DND-41 (cell line): ENCODE measurements at regions not wholly inside any gene's neighbourhood (a gene's known extent, or its start where the extent isn't known, plus 50 kb on each side); places are given as distances from the start of the nearest gene placed in this dataset.

Experiments used
- ATAC-seq: fragments of 200-7000 bp; cut with Tn5 transposase; 3 replicates; pipeline ENCODE4 v1.9.1; 2021; ENCODE audit warnings: low read depth; ENCODE audit not compliant: insufficient read depth
- DNase-seq: peaks from one replicate; pipeline ENCODE4 v3.0.0-alpha.2; 2020
- H2AFZ ChIP-seq: 2 replicates; pipeline ENCODE4 v1.6.0; 2012; ENCODE audit warnings: low read depth, low read length
- H3K27ac ChIP-seq: 2 replicates; pipeline ENCODE4 v1.5.1; 2012; ENCODE audit warnings: low read length, inconsistent platforms
- H3K27me3 ChIP-seq: fragments of 200-600 bp; sonication (generic); 2 replicates; pipeline ENCODE4 v1.6.0; 2012; ENCODE audit warnings: low read length, mild to moderate bottlenecking, inconsistent platforms; ENCODE audit not compliant: insufficient read depth, poor library complexity
- H3K36me3 ChIP-seq: 2 replicates; pipeline ENCODE4 v1.5.1; 2012; ENCODE audit warnings: low read length, inconsistent platforms; ENCODE audit not compliant: insufficient read depth
- H3K4me1 ChIP-seq: 2 replicates; pipeline ENCODE4 v1.5.1; 2012; ENCODE audit warnings: mild to moderate bottlenecking, low read length; ENCODE audit not compliant: insufficient read depth
- H3K4me2 ChIP-seq: 2 replicates; pipeline ENCODE4 v1.6.0; 2012; ENCODE audit warnings: mild to moderate bottlenecking, moderate library complexity, low read length, inconsistent platforms; ENCODE audit not compliant: insufficient read depth
- H3K4me3 ChIP-seq, 2 experiments: fragments of 200-600 bp in 1 of 2; shearing (Covaris generic) in 1 of 2; 2 replicates each; pipeline ENCODE4 v1.5.1; 2012 to 2016; ENCODE audit warnings: inconsistent platforms in 2 of 2, low read length in 2 of 2, mild to moderate bottlenecking in 2 of 2, low read depth in 1 of 2, moderate library complexity in 1 of 2
- H3K79me2 ChIP-seq: 2 replicates; pipeline ENCODE4 v1.6.0; 2012; ENCODE audit warnings: low read length, inconsistent platforms; ENCODE audit not compliant: insufficient read depth
- H3K9ac ChIP-seq: 2 replicates; pipeline ENCODE4 v1.6.0; 2012; ENCODE audit warnings: low read depth, mild to moderate bottlenecking, inconsistent platforms, low read length, moderate library complexity
- H3K9me3 ChIP-seq: 2 replicates; pipeline ENCODE4 v1.5.1; 2012; ENCODE audit warnings: low read length, moderate library complexity, mild to moderate bottlenecking, inconsistent platforms; ENCODE audit not compliant: insufficient read depth, severe bottlenecking
- H4K20me1 ChIP-seq: 2 replicates; pipeline ENCODE4 v1.6.0; 2012; ENCODE audit warnings: low read length; ENCODE audit not compliant: insufficient read depth
- EZH2 ChIP-seq: IDR thresholded peaks from 3 replicates; pipeline ENCODE4 v1.6.1; 2012; ENCODE audit warnings: borderline replicate concordance, low read depth, mild to moderate bottlenecking, moderate library complexity, low read length, inconsistent platforms; ENCODE audit not compliant: severe bottlenecking
- TF ChIP-seq, protein P1 (sequence below): IDR thresholded peaks from 2 replicates; pipeline ENCODE4 v1.5.1; 2012; ENCODE audit warnings: borderline replicate concordance, low read length, moderate library complexity, mild to moderate bottlenecking; ENCODE audit not compliant: poor library complexity, severe bottlenecking; ENCODE audit errors: extremely low read depth

- H3K36me3 ChIP-seq = no peaks in the 10 kb centered on the region
- no peaks in the 10 kb centered on the region for H3K27me3 ChIP-seq
- no peaks in the 10 kb centered on the region for H4K20me1 ChIP-seq
- no peak for ATAC-seq
- peaks cover 26% of the 10 kb centered on the region for H3K4me1 ChIP-seq
- H3K4me3 ChIP-seq = no peak overlapping the region
- TF ChIP-seq EZH2 = no peak
- TF ChIP-seq, protein P1, sequence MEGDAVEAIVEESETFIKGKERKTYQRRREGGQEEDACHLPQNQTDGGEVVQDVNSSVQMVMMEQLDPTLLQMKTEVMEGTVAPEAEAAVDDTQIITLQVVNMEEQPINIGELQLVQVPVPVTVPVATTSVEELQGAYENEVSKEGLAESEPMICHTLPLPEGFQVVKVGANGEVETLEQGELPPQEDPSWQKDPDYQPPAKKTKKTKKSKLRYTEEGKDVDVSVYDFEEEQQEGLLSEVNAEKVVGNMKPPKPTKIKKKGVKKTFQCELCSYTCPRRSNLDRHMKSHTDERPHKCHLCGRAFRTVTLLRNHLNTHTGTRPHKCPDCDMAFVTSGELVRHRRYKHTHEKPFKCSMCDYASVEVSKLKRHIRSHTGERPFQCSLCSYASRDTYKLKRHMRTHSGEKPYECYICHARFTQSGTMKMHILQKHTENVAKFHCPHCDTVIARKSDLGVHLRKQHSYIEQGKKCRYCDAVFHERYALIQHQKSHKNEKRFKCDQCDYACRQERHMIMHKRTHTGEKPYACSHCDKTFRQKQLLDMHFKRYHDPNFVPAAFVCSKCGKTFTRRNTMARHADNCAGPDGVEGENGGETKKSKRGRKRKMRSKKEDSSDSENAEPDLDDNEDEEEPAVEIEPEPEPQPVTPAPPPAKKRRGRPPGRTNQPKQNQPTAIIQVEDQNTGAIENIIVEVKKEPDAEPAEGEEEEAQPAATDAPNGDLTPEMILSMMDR = no peak
- no peak overlapping the region for H3K9ac ChIP-seq
- DNase-seq = no peak
- H3K4me2 ChIP-seq = no peak overlapping the region
- no peaks in the 10 kb centered on the region for H3K79me2 ChIP-seq
- no peaks in the 10 kb centered on the region for H3K9me3 ChIP-seq
- H2AFZ ChIP-seq = no peak overlapping the region
- no peak overlapping the region for H3K27ac ChIP-seq
Measured at GRCh38 chr1:101460739-101461138, 223.9 kb downstream of the S1PR1 start.

- H4K20me1 ChIP-seq = no peaks in the 10 kb centered on the region
- peaks cover 26% of the 10 kb centered on the region for H3K4me1 ChIP-seq
- H3K79me2 ChIP-seq = no peaks in the 10 kb centered on the region
- ATAC-seq = peak; percentile 64
- H3K4me3 ChIP-seq = no peak overlapping the region
- no peak overlapping the region for H3K9ac ChIP-seq
- no peak for DNase-seq
- no peak overlapping the region for H3K4me2 ChIP-seq
- H3K27ac ChIP-seq = peak overlapping the region; percentile 34
- no peak overlapping the region for H2AFZ ChIP-seq
- H3K36me3 ChIP-seq = no peaks in the 10 kb centered on the region
- no peak for TF ChIP-seq EZH2
- TF ChIP-seq, protein P1 = no peak
- H3K27me3 ChIP-seq = no peaks in the 10 kb centered on the region
- no peaks in the 10 kb centered on the region for H3K9me3 ChIP-seq
Measured at GRCh38 chr1:101463195-101463594, 226.4 kb downstream of the S1PR1 start.

DNA sequence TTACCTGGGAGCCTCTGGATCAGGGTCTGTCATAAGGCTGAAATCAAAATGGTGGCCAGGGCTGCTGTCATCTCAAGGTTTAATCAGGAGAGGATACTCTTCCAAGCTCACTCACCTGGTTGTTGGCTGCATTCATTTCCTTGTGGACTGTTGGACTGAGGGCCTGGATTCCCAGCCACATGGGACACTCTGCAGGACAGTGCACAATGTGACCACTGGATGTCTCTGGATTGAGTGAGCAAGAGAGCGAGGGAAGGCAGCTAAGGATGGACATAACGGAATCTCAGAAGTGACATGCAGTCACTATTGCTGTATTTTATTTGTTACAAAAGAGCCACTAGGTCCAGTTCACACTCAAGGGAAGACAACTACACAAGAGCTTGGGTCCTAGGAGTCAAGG is 229.1 kb downstream of the S1PR1 start:
- TF ChIP-seq EZH2 = no peak
- TF ChIP-seq, protein P1 = no peak

DNA sequence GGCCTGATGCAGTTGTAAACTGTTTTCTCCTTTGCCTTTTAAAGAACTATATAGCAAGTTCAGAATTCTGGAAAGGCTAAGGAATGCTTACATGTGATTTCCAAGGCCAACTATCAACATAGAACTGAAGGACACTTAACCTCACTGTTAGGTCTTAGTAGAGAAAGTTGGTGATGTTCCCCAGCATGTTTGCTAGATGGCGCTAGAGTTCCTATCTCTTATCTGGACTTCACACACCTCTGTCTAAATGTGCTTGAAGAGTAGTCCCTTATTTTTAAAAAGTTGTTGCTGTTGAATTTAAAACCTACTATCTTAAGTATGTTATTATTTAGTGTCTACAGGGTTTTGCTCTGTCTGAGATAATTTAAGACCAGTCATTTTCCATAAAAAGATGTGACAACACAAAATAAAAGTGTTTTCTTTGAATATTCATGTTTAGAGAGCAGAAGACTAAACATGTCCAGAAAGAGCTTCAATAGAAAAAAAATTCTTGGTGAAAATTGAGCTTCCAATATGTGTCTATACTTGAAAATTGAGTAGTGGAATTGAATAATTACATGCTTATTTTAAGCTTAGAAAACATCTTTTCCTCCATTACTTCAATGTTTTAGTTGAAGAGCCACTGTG is 237.3 kb downstream of the S1PR1 start:
- ATAC-seq = peak; percentile 72
- TF ChIP-seq, protein P1 = peak; percentile 85
- TF ChIP-seq EZH2 = no peak

More for the DNA sequence above, 229.1 kb downstream of the S1PR1 start:
- H4K20me1 ChIP-seq = no peaks in the 10 kb centered on the region
- H3K9me3 ChIP-seq = no peaks in the 10 kb centered on the region
- H3K36me3 ChIP-seq = no peaks in the 10 kb centered on the region
- no peaks in the 10 kb centered on the region for H3K79me2 ChIP-seq
- DNase-seq (no peak), ATAC-seq (no peak)
- no peak overlapping the region for H3K9ac ChIP-seq
- no peak overlapping the region for H2AFZ ChIP-seq
- no peak overlapping the region for H3K4me2 ChIP-seq
- no peak overlapping the region for H3K4me3 ChIP-seq
- H3K27me3 ChIP-seq = no peaks in the 10 kb centered on the region
- H3K4me1 ChIP-seq = peaks cover 24% of the 10 kb centered on the region
- no peak overlapping the region for H3K27ac ChIP-seq

More for the DNA sequence above, 237.3 kb downstream of the S1PR1 start:
- H3K4me3 ChIP-seq = no peak overlapping the region
- no peak overlapping the region for H3K4me2 ChIP-seq
- no peaks in the 10 kb centered on the region for H3K27me3 ChIP-seq
- peaks cover 9% of the 10 kb centered on the region; the same call in 1 of the 2 replicates for H3K36me3 ChIP-seq
- peaks cover 40% of the 10 kb centered on the region for H3K4me1 ChIP-seq
- H2AFZ ChIP-seq = no peak overlapping the region
- DNase-seq = peak; percentile 52
- H3K27ac ChIP-seq = peak overlapping the region; percentile 98
- H3K9me3 ChIP-seq = peaks cover 14% of the 10 kb centered on the region
- H3K79me2 ChIP-seq = no peaks in the 10 kb centered on the region
- H3K9ac ChIP-seq = no peak overlapping the region; the same call in 1 of the 2 replicates
- no peaks in the 10 kb centered on the region for H4K20me1 ChIP-seq
